Activated T-helper 1 cell treated with anti-CD3 and anti-CD28 coated beads, Interleukin-2, amount 50 U/mL, for 16 hours (primary cell): ENCODE measurements at regions not wholly inside any gene's neighbourhood (a gene's known extent, or its start where the extent isn't known, plus 50 kb on each side); places are given as distances from the start of the nearest gene placed in this dataset.
"Not testable (repeated sequence)": the region's sequence is repeated elsewhere in the genome, so short reads cannot be mapped to it uniquely, and the experiment has no call there.

Source experiments
- DNase-seq, 2 donors: peaks; one replicate each; pipeline ENCODE4 v3.0.0-alpha.2; 2020; ENCODE audit warnings: low read depth in 1 of 2, low spot score in 1 of 2

GRCh38 chr6:112504621-112505020 lies 157.5 kb downstream of the RFPL4B start:
- DNase-seq, result no peak

- DNase-seq, result no peak
Measured at GRCh38 chr6:112511441-112511840, 164.3 kb downstream of the RFPL4B start.

DNA sequence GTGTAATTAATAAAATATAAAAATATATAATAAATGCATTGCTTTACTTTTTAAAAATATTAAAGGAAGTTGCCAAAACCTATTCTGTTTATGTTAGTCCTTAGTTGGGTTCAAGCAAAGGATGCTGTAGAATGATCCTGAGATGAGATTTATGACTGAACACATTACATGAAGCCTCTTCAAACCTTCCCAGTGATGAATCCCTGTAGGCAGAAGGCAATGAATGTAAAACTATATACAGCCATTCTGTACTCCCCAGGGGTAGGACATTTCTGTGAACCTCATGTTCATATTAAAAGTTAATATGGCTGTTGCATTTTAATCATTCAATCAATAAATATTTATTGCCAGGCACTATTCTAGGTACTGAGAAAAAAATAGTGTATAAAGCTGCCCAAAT lies 166.0 kb downstream of the RFPL4B start:
- no peak for DNase-seq

DNA sequence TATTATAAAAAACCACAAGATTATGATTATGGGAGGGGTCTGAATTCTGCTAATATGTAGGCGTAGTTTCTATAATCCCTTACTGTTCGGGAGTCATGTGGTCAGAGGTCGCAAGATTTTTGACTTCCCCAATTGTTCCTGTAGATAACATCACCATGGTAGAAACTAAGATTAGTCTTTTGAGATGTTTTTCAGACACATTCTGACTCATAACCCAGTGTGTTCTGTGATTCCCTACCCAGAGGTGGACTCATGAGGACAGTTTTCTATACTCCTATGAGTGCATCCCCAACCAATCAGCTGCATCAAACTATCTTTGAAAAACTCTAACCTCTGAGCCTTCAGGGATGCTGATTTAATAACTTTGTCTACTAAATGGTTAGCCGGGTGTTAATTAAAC lies 175.5 kb downstream of the RFPL4B start:
- DNase-seq, result no peak

DNA sequence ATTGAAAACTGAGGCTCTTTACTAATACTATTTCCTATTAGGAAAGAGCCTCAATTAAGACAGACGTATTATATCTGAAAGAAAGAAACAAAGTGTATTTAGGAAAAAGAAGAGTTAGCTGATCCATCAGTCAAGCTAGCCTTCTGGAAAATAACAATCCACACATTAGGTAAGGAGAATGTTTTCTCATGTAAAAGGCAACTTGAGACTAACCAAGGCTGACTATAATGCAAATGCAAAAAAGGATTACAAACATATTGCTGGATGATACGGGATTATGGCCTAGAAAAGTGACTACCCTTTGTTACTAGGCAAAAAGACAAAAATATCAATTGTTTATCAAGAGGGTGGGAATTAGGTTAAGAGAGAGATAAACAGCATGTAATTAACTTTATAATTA lies 176.9 kb downstream of the RFPL4B start:
- no peak for DNase-seq

GRCh38 chr6:112525749-112526148 lies 178.6 kb downstream of the RFPL4B start:
- DNase-seq, result no peak

DNA sequence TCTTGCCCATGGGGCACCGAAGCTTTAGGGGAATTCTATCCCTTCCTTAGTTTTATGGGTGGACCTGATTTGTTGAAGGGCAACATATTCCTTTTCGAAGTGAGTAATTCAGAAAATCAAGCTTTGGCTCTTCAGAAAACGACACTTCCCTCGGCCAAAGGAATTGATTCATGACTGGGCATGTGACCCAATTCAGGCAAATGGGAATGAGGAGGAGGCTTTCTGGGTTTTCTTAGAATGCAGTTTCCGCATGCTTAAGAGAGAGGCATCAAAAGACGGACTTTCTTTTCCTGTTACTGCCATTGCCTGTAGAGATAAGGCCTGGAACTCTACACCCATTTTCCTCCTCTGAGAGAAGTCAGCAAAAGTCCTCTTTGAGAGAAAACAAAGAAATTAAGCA lies 179.5 kb downstream of the RFPL4B start:
- DNase-seq, result no peak

GRCh38 chr6:112528306-112528705 lies 181.2 kb downstream of the RFPL4B start:
- DNase-seq, result not testable (repeated sequence)

DNA sequence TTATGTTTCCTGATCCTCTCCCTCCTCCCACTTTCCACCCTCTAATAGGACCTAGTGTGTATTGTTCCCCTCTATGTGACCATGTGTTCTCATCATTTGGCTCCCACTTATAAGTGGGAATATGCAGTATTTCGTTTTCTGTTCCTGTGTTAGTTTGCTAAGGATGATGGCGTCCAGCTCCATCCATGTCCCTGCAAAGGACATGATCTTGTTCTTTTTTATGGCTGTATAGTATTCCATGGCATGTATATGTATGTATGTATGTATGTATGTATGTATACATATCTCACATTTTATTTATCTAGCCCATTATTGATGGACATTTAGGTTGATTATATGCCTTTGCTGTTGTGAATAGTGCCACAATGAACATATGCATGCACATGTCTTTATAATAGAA lies 188.7 kb downstream of the RFPL4B start:
- DNase-seq, result no peak

- DNase-seq, result no peak
Measured at GRCh38 chr6:112539355-112539754, 192.2 kb downstream of the RFPL4B start.

GRCh38 chr6:112541847-112542246 lies 194.7 kb downstream of the RFPL4B start:
- DNase-seq, result not testable (repeated sequence)

GRCh38 chr6:112547321-112548085 lies 200.4 kb downstream of the RFPL4B start:
- not testable (repeated sequence) for DNase-seq

DNA sequence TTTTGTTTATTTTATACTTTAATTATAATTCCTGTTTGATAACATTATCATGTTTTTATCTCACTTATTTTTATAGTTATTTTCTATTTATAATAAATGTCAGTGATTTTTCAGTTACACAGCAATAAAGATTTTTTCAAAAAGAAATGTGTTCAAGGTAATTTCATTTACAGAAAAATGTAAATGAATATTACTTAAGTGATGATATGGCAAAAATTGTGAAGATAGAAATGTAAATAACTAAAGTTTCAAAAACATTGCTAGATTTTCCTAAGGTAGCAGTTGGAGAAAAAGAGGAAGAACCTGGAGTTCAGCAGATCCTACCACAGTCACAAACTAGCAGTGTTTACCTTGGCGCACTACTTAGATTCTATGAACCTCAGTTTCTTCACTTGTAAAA lies 202.6 kb downstream of the RFPL4B start:
- no peak for DNase-seq

DNA sequence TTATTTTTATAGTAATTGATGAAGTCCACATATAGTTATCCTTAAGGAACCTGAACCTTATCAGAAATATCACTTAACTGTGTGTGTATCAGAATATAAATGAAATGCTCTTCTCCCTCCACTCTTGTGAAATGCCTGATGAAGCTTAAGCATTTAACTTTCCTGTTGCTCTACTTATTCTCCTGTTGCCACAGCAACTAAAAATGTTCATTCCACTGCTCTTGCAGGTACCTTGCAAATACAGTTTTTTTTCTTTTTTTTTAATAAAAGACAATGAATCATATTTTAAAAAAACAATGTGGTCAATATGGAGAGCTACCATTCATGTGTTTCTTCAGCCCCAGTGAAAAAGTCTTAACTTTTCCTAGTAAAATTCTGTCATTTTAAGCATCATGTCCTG lies 210.3 kb downstream of the RFPL4B start:
- no peak for DNase-seq

DNA sequence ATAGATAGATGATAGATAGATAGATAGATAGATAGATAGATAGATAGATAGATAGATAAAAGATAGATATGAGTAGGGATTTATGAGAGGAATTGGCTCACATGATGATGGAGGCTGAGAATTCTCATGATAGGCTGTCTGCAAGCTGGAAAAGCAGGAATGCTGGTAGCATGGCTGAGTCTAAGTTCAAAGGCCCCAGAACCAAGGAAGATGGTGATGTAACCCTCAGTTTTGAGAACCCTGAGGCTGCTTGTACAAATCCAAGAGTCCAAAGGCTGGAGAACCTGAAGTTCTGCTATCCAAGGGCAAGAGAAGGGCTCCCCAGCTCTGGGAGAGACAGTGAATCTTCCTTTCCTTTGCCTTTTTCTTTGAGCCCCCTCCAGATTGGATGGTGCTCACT lies 210.8 kb downstream of the RFPL4B start:
- no peak for DNase-seq

DNA sequence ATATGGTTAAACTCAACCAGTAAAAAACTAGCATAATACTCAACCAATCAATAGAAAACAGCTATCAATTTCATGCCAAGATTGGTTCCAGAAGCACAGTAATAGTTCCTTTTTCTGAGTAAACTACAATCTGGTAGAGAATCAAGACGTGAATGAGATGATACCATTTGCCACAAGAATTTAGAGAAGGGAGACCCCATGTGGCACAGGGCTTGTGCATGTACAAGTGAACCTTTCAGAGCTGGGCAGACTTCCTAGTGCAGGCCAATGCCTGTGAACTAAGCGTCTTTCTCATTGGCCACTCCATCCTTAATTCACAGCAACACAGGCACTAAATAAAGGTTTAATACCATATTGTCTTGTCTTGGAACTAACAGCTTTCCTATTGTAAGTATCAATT lies 213.5 kb downstream of the RFPL4B start:
- no peak for DNase-seq

DNA sequence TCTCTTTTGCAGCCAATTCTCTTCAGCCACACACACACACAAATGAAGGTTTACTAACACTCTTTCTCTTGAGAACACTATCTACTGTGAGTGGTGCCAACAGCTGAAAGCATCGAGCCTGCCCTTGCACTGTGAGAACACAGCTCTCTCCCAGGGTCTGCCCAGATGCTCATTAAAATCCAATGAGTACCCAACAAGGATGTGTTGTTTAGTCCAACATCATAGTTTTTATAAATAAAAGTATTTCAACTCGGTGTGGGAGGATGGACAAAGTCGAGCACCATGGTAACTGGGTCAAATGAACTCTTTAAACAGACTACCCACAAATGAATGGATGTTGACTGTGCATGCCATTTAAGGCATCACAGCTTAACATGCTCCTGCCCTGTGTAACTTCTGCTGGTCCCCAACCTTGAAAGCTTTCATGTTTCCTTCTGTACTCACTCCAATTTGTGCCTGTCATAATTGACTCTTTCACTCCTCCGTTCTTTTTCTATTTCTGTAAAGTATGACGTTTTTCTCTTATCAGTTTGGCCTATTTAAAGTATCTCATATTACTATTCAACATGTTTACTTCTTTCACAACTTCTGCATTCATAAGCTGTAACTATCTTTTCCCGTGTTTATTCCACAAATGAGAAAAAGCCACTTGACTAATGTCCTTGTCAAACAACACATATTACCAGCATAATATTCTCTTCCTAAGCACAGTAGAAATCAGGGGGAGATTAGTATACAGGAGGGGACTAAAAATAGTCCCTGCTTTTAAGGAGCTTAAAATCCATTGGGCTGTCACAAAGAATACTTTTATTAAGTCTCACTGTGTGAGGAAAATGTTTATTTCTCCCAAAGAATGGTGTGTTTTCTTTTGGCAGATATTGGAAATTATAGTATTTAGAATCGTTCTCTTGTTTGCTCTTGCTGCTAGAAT lies 215.4 kb downstream of the RFPL4B start:
- no peak for DNase-seq

DNA sequence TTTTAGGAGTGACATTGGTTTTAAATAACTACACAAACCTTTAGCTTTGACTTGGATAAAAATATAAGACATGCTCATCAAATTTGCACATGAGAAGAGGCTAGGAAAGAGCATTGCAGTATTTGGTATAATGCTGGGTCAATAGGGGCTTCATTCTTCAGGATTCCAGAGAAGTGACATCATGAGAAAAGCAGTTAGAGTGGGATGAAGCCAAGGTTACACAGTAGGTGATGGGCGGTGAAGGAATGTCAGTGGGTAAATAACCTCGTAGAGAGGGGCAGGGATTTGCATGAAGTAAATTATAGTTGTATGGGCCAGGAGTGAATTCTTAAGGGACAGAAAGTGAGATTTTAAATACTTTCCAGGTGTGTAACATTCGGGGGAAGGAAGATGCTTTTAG lies 216.2 kb downstream of the RFPL4B start:
- DNase-seq, result no peak

- no peak for DNase-seq
Measured at GRCh38 chr6:112568066-112568465, 220.9 kb downstream of the RFPL4B start.

GRCh38 chr6:112571488-112572270 lies 224.5 kb downstream of the RFPL4B start:
- no peak for DNase-seq

- no peak for DNase-seq
Measured at GRCh38 chr6:112574190-112574589, 227.1 kb downstream of the RFPL4B start.
